Neural cell (in vitro differentiated cells): ENCODE measurements at regions not wholly inside any gene's neighbourhood (a gene's known extent, or its start where the extent isn't known, plus 50 kb on each side); places are given as distances from the start of the nearest gene placed in this dataset.

Experiments used
- CTCF ChIP-seq: fragments of 450-650 bp; IDR thresholded peaks from 2 replicates; pipeline ENCODE4 v1.5.1; 2014; ENCODE audit warnings: antibody characterized with exemption, mild to moderate bottlenecking, moderate library complexity; ENCODE audit not compliant: poor library complexity, severe bottlenecking
- EP300 ChIP-seq: fragments of 450-650 bp; conservative IDR thresholded peaks from 2 replicates; pipeline ENCODE4 v1.6.1; 2014; ENCODE audit warnings: antibody characterized with exemption, mild to moderate bottlenecking, moderate library complexity; ENCODE audit not compliant: poor library complexity, severe bottlenecking
- EZH2 ChIP-seq: fragments of 200-600, 300-800 bp; shearing (Covaris generic), sonication (generic); IDR thresholded peaks from 2 replicates; pipeline ENCODE4 v1.6.1; 2014; ENCODE audit warnings: antibody characterized with exemption, low read length, borderline replicate concordance, mild to moderate bottlenecking; ENCODE audit not compliant: insufficient read depth, poor library complexity, severe bottlenecking
- MXI1 ChIP-seq: fragments of 450-650 bp; conservative IDR thresholded peaks from 2 replicates; pipeline ENCODE4 v1.6.1; 2014; ENCODE audit warnings: antibody characterized with exemption, mild to moderate bottlenecking; ENCODE audit not compliant: poor library complexity, severe bottlenecking
- POLR2AphosphoS5 ChIP-seq: IDR thresholded peaks from 2 replicates; pipeline ENCODE4 v1.6.1; 2012
- RAD21 ChIP-seq: fragments of 450-650 bp; conservative IDR thresholded peaks from 2 replicates; pipeline ENCODE4 v1.6.1; 2014; ENCODE audit warnings: antibody characterized with exemption, mild to moderate bottlenecking, moderate library complexity
- REST ChIP-seq: IDR thresholded peaks from 2 replicates; pipeline ENCODE4 v1.6.1; 2012; ENCODE audit warnings: borderline replicate concordance
- SMC3 ChIP-seq: fragments of 450-650 bp; conservative IDR thresholded peaks from 2 replicates; pipeline ENCODE4 v1.6.1; 2014; ENCODE audit warnings: antibody characterized with exemption, mild to moderate bottlenecking, moderate library complexity; ENCODE audit not compliant: poor library complexity
- TAF1 ChIP-seq: IDR thresholded peaks from 2 replicates; pipeline ENCODE4 v1.6.1; 2012; ENCODE audit warnings: low read depth

- no peak for TF ChIP-seq POLR2AphosphoS5
- TF ChIP-seq RAD21, result no peak
- no peak for TF ChIP-seq CTCF
- no peak for TF ChIP-seq EZH2
- TF ChIP-seq REST, result no peak
- no peak for TF ChIP-seq TAF1
- TF ChIP-seq EP300, result no peak
- TF ChIP-seq MXI1, result no peak
- TF ChIP-seq SMC3, result no peak
These were observed 860.1 kb downstream of the TFAP2A start for GRCh38 chr6:9554806-9555205.
